ENCODE measurements at regions not wholly inside any gene's neighbourhood (a gene's known extent, or its start where the extent isn't known, plus 50 kb on each side); places are given as distances from the start of the nearest gene placed in this dataset.

DNA sequence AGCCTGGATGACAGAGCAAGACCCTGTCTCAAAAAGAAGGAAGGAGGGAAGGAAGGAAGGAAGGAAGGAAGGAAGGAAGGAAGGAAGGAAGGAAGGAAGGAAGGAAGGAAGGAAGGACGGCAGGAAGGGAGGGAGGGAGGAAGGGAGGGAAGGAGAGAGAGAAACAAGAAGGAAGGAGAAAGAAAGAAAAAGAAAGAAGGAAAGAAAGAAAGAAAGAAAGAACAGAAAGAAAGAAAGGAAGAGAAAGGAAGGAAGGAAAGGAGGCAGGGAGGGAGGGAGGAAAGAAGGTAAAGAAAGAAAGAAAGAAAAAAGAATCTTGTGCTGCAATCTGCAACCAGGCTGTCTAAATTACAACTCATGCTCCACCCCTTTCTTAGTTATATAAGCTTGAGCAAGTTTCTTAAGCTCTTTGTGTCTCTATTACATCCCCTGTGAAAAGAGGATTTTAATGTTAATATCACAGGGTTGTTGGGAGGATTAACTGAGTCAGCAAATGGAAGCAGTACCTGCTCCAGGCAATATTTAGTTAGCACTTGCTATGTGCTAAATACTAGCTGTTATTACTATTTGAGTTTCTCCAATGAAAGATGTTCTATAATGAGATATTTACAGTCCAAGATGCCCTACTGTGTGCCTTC, 917.9 kb upstream of the AUTS2 start:
- Histone ChIP-seq H3K79me2 (ENCODE audit: control insufficient read depth, insufficient read depth, low read length) (no peaks in the 10 kb centered on the region), H3K27ac (ENCODE audit: insufficient read depth, low read length) (no peak overlapping the region), H3K4me3 (replicated peaks in 1 of 4; ENCODE audit: control extremely low read depth in 1 of 4, insufficient read depth in 1 of 4, low read depth in 3 of 4, low read length in 4 of 4) (no peak overlapping the region), H3K4me2 (ENCODE audit: extremely low read depth, insufficient read depth, low read length) (no peak overlapping the region), H3K36me3 (ENCODE audit: control insufficient read depth, insufficient read depth, low read length) (no peaks in the 10 kb centered on the region), H3K27me3 (ENCODE audit: control insufficient read depth, insufficient read depth, low read length) (no peaks in the 10 kb centered on the region), H3K9ac (ENCODE audit: insufficient read depth, low read length) (no peak overlapping the region), H2AFZ (ENCODE audit: low read length) (no peak overlapping the region), H3K4me1 (ENCODE audit: control insufficient read depth, extremely low read depth, insufficient read depth, low read length) (no peaks in the 10 kb centered on the region), H3K9me3 (ENCODE audit: control insufficient read depth, insufficient read depth, low read depth, low read length) (no peaks in the 10 kb centered on the region), H4K20me1 (ENCODE audit: control insufficient read depth, extremely low read depth, insufficient read depth, low read length) (no peaks in the 10 kb centered on the region)
- no peak for TF ChIP-seq EZH2 (IDR thresholded peaks at IDR 0.05; ENCODE audit: low read length, missing control alignments)
- TF ChIP-seq CTCF (conservative IDR thresholded peaks at IDR 0.05 in 1 of 2, IDR thresholded peaks at IDR 0.05 in 1 of 2; ENCODE audit: low read depth in 1 of 2, low read length in 2 of 2) = no peak
- DNase-seq (ENCODE audit: low read depth in 2 of 2) = no peak

DNA sequence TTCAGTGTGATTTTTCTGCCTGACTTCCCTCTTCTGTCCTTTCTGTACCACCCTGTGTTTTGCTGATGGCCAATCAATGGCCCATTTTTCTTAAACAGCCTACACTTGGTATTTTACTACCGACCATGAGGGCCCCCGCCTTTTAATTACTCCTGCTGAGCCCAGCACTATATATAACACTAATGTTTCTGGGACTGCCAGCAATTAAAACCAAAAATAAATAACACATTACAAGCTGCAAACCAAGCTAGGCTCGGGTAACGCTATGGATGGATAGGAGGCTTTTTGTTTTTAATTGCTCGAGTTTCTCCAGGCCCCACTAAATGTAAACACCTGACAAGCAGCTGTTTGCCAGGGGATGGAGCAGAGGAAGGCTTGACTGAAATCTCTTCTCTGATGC, 915.4 kb upstream of the AUTS2 start:
- Histone ChIP-seq H3K4me3 (replicated peaks in 1 of 4; ENCODE audit: control extremely low read depth in 1 of 4, insufficient read depth in 1 of 4, low read depth in 3 of 4, low read length in 4 of 4) (no peak overlapping the region), H3K9me3 (ENCODE audit: control insufficient read depth, insufficient read depth, low read depth, low read length) (no peaks in the 10 kb centered on the region), H3K79me2 (ENCODE audit: control insufficient read depth, insufficient read depth, low read length) (no peaks in the 10 kb centered on the region), H3K4me2 (ENCODE audit: extremely low read depth, insufficient read depth, low read length) (no peak overlapping the region), H3K27ac (ENCODE audit: insufficient read depth, low read length) (no peak overlapping the region), H3K9ac (ENCODE audit: insufficient read depth, low read length) (no peak overlapping the region), H3K36me3 (ENCODE audit: control insufficient read depth, insufficient read depth, low read length) (no peaks in the 10 kb centered on the region), H2AFZ (ENCODE audit: low read length) (no peak overlapping the region), H4K20me1 (ENCODE audit: control insufficient read depth, extremely low read depth, insufficient read depth, low read length) (no peaks in the 10 kb centered on the region), H3K4me1 (ENCODE audit: control insufficient read depth, extremely low read depth, insufficient read depth, low read length) (no peaks in the 10 kb centered on the region), H3K27me3 (ENCODE audit: control insufficient read depth, insufficient read depth, low read length) (no peaks in the 10 kb centered on the region)
- no peak for TF ChIP-seq EZH2 (IDR thresholded peaks at IDR 0.05; ENCODE audit: low read length, missing control alignments)
- DNase-seq (ENCODE audit: low read depth in 2 of 2) = no peak

DNA sequence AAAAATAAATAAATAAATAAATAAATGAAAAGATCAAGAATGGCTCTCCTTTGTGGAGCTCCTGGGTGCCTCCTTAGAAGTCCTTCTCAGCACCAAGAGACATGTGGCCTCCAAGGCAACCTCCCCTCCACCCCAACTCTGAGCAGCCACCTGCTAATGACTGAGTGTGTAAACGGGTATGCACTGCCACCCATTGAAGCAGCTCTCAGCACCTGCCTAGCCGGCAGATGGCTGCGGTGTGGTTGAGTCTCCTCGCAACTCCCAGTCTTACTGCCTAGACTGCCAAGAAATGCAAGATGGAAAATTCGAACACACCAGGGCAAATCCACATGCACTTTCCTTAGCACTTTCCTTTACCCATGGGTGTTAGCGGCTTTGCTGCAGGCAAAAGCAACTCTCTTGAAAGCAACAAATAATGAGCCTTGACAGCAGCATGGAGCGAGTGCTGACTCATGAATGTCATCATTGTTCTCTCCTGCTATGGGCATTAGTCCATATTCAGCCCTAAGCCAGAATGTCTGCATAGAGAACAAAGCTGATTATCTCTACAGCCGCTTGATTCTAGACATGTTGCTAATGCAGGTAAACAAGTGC, 913.9 kb upstream of the AUTS2 start:
- H3K4me1 ChIP-seq (ENCODE audit: control insufficient read depth, extremely low read depth, insufficient read depth, low read length) = no peaks in the 10 kb centered on the region
- H3K4me3 ChIP-seq (replicated peaks in 1 of 4; ENCODE audit: control extremely low read depth in 1 of 4, insufficient read depth in 1 of 4, low read depth in 3 of 4, low read length in 4 of 4) = no peak overlapping the region
- no peak overlapping the region for H3K4me2 ChIP-seq (ENCODE audit: extremely low read depth, insufficient read depth, low read length)
- H2AFZ ChIP-seq (ENCODE audit: low read length) = no peak overlapping the region
- H3K9me3 ChIP-seq (ENCODE audit: control insufficient read depth, insufficient read depth, low read depth, low read length) = no peaks in the 10 kb centered on the region
- no peak overlapping the region for H3K27ac ChIP-seq (ENCODE audit: insufficient read depth, low read length)
- DNase-seq (ENCODE audit: low read depth in 2 of 2) = peak in 1 of 2 donors; percentile 86
- H3K36me3 ChIP-seq (ENCODE audit: control insufficient read depth, insufficient read depth, low read length) = no peaks in the 10 kb centered on the region
- TF ChIP-seq CTCF (conservative IDR thresholded peaks at IDR 0.05 in 1 of 2, IDR thresholded peaks at IDR 0.05 in 1 of 2; ENCODE audit: low read depth in 1 of 2, low read length in 2 of 2) = no peak
- no peak for TF ChIP-seq EZH2 (IDR thresholded peaks at IDR 0.05; ENCODE audit: low read length, missing control alignments)
- H4K20me1 ChIP-seq (ENCODE audit: control insufficient read depth, extremely low read depth, insufficient read depth, low read length) = no peaks in the 10 kb centered on the region
- no peaks in the 10 kb centered on the region for H3K79me2 ChIP-seq (ENCODE audit: control insufficient read depth, insufficient read depth, low read length)
- H3K27me3 ChIP-seq (ENCODE audit: control insufficient read depth, insufficient read depth, low read length) = no peaks in the 10 kb centered on the region
- no peak overlapping the region for H3K9ac ChIP-seq (ENCODE audit: insufficient read depth, low read length)

All from fibroblast of lung (primary cell).